OCI-LY1 (cell line): ENCODE measurements at regions not wholly inside any gene's neighbourhood (a gene's known extent, or its start where the extent isn't known, plus 50 kb on each side); places are given as distances from the start of the nearest gene placed in this dataset.

Experiments
- H2AFZ ChIP-seq: fragments of 200-600 bp; sonication (generic), shearing (Covaris generic); 2 replicates; pipeline ENCODE4 v1.6.0; 2014; ENCODE audit warnings: antibody characterized with exemption, mild to moderate bottlenecking, low read length
- H3F3A ChIP-seq: fragments of 200-600 bp; sonication (generic), shearing (Covaris generic); 2 replicates; pipeline ENCODE4 v1.6.0; 2014; ENCODE audit warnings: mild to moderate bottlenecking, antibody characterized with exemption, low read length, moderate library complexity; ENCODE audit not compliant: insufficient read depth
- H3K27ac ChIP-seq: fragments of 200-600 bp; sonication (generic); 2 replicates; pipeline ENCODE4 v1.5.1; 2014; ENCODE audit warnings: low read length, mixed run types, mild to moderate bottlenecking, low read depth; ENCODE audit not compliant: poor library complexity, severe bottlenecking
- H3K27me3 ChIP-seq: fragments of 200-600 bp; sonication (generic); 2 replicates; pipeline ENCODE4 v1.6.0; 2014; ENCODE audit warnings: antibody characterized with exemption, mild to moderate bottlenecking, low read length, moderate library complexity; ENCODE audit not compliant: insufficient read depth
- H3K36me3 ChIP-seq: fragments of 200-600 bp; sonication (generic); 2 replicates; pipeline ENCODE4 v1.6.1; 2014; ENCODE audit warnings: mild to moderate bottlenecking, antibody characterized with exemption, low read length, moderate library complexity, mixed read lengths; ENCODE audit not compliant: insufficient read depth
- H3K4me1 ChIP-seq: fragments of 200-600 bp; sonication (generic); 2 replicates; pipeline ENCODE4 v1.5.1; 2014; ENCODE audit warnings: mild to moderate bottlenecking, low read length, moderate library complexity; ENCODE audit not compliant: insufficient read depth, severe bottlenecking
- H3K4me2 ChIP-seq: fragments of 200-600 bp; sonication (generic), shearing (Covaris generic); 2 replicates; pipeline ENCODE4 v1.6.1; 2014; ENCODE audit warnings: low read length
- H3K4me3 ChIP-seq: fragments of 200-600 bp; sonication (generic); 2 replicates; pipeline ENCODE4 v1.5.1; 2014; ENCODE audit warnings: low read length, low read depth, mild to moderate bottlenecking, mixed read lengths; ENCODE audit not compliant: poor library complexity, severe bottlenecking
- H3K79me2 ChIP-seq: fragments of 200-600 bp; shearing (Covaris generic); 2 replicates; pipeline ENCODE4 v1.6.1; 2016; ENCODE audit warnings: mixed run types, low read length, mixed read lengths; ENCODE audit not compliant: insufficient read depth
- H3K9ac ChIP-seq: fragments of 200-600 bp; sonication (generic), shearing (Covaris generic); 2 replicates; pipeline ENCODE4 v1.6.1; 2014; ENCODE audit warnings: mild to moderate bottlenecking, low read length, mixed read lengths
- H3K9me2 ChIP-seq: fragments of 200-600 bp; sonication (generic), shearing (Covaris generic); 2 replicates; pipeline ENCODE4 v1.6.1; 2014; ENCODE audit warnings: low read depth, mild to moderate bottlenecking, low read length, mixed read lengths
- H3K9me3 ChIP-seq: fragments of 200-600 bp; shearing (Covaris generic); 2 replicates; pipeline ENCODE4 v1.6.1; 2014; ENCODE audit warnings: low read length, mixed read lengths
- H4K20me1 ChIP-seq: fragments of 200-600 bp; sonication (generic), shearing (Covaris generic); 2 replicates; pipeline ENCODE4 v1.6.0; 2016; ENCODE audit warnings: mild to moderate bottlenecking, low read length; ENCODE audit not compliant: insufficient read depth
- EZH2 ChIP-seq: fragments of 200-600 bp; sonication (generic), shearing (Covaris generic); IDR thresholded peaks from 2 replicates; pipeline ENCODE4 v1.8.0; 2017; ENCODE audit warnings: borderline replicate concordance, mixed run types, mild to moderate bottlenecking, antibody characterized with exemption, low read length, moderate library complexity, mixed read lengths
- TF ChIP-seq, protein P1 (sequence below): fragments of 200-600 bp; sonication (generic), shearing (Covaris generic); IDR thresholded peaks from 2 replicates; pipeline ENCODE4 v1.5.1; 2017; ENCODE audit warnings: mild to moderate bottlenecking, antibody characterized with exemption, low read length, moderate library complexity, mixed read lengths

DNA sequence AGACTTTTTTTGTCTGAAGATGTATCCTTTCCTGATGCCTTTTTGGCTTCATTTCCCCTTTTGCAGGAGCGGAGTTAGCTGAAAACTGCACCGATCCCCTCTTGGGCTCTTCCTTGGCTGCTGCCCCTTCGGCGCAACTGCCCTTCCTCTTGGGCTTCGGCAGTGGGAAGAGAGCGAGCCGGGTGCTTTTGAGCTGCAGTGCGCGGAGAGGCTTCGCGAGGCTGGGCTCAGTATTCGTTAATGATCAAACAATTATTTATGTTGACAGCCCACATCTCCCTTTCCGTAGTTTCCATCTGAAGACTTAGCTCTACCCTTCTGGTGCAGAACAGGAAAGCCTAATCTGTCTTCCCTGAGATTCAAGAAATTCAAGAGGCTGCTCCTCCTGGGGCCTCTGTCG is 170.8 kb downstream of the CSNK2A3 start:
- Histone ChIP-seq H4K20me1 (no peaks in the 10 kb centered on the region), H3K79me2 (no peaks in the 10 kb centered on the region), H3K4me1 (peaks cover 7% of the 10 kb centered on the region), H3K4me2 (no peak overlapping the region), H2AFZ (no peak overlapping the region), H3K27me3 (no peaks in the 10 kb centered on the region), H3K27ac (no peak overlapping the region), H3K9me3 (no peaks in the 10 kb centered on the region), H3K9me2 (no peaks in the 10 kb centered on the region), H3F3A (no peaks in the 10 kb centered on the region), H3K36me3 (no peaks in the 10 kb centered on the region), H3K4me3 (no peak overlapping the region), H3K9ac (no peak overlapping the region)
- TF ChIP-seq, protein P1, sequence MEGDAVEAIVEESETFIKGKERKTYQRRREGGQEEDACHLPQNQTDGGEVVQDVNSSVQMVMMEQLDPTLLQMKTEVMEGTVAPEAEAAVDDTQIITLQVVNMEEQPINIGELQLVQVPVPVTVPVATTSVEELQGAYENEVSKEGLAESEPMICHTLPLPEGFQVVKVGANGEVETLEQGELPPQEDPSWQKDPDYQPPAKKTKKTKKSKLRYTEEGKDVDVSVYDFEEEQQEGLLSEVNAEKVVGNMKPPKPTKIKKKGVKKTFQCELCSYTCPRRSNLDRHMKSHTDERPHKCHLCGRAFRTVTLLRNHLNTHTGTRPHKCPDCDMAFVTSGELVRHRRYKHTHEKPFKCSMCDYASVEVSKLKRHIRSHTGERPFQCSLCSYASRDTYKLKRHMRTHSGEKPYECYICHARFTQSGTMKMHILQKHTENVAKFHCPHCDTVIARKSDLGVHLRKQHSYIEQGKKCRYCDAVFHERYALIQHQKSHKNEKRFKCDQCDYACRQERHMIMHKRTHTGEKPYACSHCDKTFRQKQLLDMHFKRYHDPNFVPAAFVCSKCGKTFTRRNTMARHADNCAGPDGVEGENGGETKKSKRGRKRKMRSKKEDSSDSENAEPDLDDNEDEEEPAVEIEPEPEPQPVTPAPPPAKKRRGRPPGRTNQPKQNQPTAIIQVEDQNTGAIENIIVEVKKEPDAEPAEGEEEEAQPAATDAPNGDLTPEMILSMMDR, result no peak
- no peak for TF ChIP-seq EZH2

DNA sequence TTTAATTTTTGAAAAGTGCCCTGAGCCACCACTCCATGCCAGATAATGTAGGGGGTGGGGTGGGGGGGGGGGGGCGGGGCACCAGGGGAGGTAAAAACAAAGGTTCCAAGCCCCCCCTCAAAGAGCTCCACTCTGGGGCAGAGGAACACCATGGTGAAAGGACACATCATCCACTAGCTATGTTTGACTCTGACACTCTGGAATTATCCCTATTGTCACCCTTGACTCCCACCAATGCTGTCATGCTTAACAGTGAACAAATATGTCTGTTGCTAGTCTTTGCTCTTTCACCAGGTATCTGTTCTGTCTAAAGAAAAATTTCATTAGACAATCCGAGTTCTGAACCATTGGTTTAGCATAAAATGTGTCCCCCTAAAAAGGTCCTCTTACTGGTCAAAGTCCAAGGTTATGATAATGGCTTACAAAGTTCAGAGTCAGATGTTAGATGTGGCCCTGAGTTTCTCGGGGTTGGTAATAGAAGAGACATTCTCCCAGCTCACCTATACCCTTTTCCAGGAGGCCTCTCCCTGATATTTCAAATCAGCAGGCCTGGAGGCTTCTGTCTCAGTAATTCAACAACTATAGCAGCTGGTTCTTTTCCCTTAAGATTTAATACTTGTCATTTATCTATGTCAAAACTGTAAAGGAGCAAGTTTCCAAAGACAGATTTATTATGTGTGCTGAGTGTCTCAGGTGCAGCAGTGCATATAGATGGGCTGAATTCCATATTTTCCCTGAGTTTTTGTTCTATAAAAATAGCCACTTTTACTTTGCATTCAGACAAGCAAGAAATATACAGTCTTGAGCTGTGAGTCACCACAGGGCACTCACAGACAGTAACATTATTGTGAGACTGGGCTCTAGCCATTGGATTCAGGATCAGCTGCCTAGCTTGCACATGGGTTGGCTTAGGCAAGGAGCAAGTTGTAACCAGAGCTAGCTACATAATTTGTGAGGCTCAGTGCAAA is 174.1 kb downstream of the CSNK2A3 start:
- no peak overlapping the region for H2AFZ ChIP-seq
- no peaks in the 10 kb centered on the region for H3F3A ChIP-seq
- no peaks in the 10 kb centered on the region for H3K9me2 ChIP-seq
- no peaks in the 10 kb centered on the region for H3K9me3 ChIP-seq
- H3K27me3 ChIP-seq, result no peaks in the 10 kb centered on the region
- no peak overlapping the region for H3K4me3 ChIP-seq
- no peak overlapping the region for H3K4me2 ChIP-seq
- H3K79me2 ChIP-seq, result no peaks in the 10 kb centered on the region
- no peaks in the 10 kb centered on the region for H4K20me1 ChIP-seq
- H3K27ac ChIP-seq, result no peak overlapping the region
- no peaks in the 10 kb centered on the region for H3K4me1 ChIP-seq
- no peak overlapping the region for H3K9ac ChIP-seq
- H3K36me3 ChIP-seq, result no peaks in the 10 kb centered on the region
- TF ChIP-seq, protein P1, result no peak
- TF ChIP-seq EZH2, result no peak

DNA sequence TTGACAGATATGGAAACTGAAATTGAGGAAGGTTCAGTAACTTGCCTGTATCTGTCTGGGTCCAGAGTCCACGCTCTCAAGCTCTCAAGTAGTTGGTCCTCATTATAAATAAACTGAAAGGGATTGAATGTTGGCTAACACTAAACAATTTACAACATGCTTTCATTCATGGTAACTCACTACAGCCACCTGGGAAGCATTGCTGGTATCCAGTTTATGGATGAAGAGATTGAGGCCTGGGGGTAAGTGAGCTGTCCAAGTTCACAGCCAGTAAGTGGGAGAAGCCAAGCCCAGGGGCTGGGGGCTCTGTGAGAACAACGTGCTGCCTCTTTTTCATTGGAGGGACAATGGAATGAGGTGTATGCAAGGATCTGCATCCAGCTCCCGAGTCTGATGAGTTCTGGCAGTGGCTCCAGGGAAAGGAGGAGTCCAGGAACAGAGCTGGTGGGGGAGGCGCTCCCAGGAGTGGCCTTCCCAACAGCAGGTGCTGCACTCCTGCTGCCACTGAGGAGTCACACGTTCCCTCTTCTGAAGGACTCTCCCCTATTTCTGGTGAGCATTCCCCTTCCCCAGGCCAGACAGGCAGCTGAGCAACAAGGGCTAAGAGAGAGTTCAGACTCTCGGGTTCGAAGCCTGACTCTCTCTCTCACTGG is 175.8 kb downstream of the CSNK2A3 start:
- no peak overlapping the region for H3K4me3 ChIP-seq
- no peak overlapping the region for H2AFZ ChIP-seq
- no peaks in the 10 kb centered on the region for H3K79me2 ChIP-seq
- TF ChIP-seq, protein P1, result no peak
- TF ChIP-seq EZH2, result no peak
- no peaks in the 10 kb centered on the region for H4K20me1 ChIP-seq
- no peak overlapping the region for H3K9ac ChIP-seq
- H3K9me2 ChIP-seq, result no peaks in the 10 kb centered on the region
- H3K36me3 ChIP-seq, result no peaks in the 10 kb centered on the region
- H3F3A ChIP-seq, result no peaks in the 10 kb centered on the region
- no peaks in the 10 kb centered on the region for H3K4me1 ChIP-seq
- peaks cover 3% of the 10 kb centered on the region; the same call in 1 of the 2 replicates for H3K27me3 ChIP-seq
- H3K4me2 ChIP-seq, result no peak overlapping the region
- H3K27ac ChIP-seq, result no peak overlapping the region
- no peaks in the 10 kb centered on the region for H3K9me3 ChIP-seq
